Medulla oblongata (tissue), 1 donor: ENCODE measurements at regions not wholly inside any gene's neighbourhood (a gene's known extent, or its start where the extent isn't known, plus 50 kb on each side); places are given as distances from the start of the nearest gene placed in this dataset.
"Not testable (repeated sequence)": the region's sequence is repeated elsewhere in the genome, so short reads cannot be mapped to it uniquely, and the experiment has no call there.

Source experiments
- DNase-seq: peaks from one replicate; pipeline ENCODE4 v3.0.0-alpha.2; 2015; ENCODE audit errors: extremely low spot score

- DNase-seq: no peak
These were observed 260.8 kb upstream of the HDAC4 start for GRCh38 chr2:239661334-239662312.

- peak; percentile 25 for DNase-seq
These were observed 259.8 kb upstream of the HDAC4 start for GRCh38 chr2:239660390-239661230.

GRCh38 chr2:239657992-239658391, 257.2 kb upstream of the HDAC4 start:
- no peak for DNase-seq

GRCh38 chr2:239657236-239657635, 256.4 kb upstream of the HDAC4 start:
- DNase-seq: no peak

GRCh38 chr2:239654266-239654665, 253.4 kb upstream of the HDAC4 start:
- no peak for DNase-seq

- DNase-seq: no peak
These were observed 251.0 kb upstream of the HDAC4 start for GRCh38 chr2:239651859-239652258.

- DNase-seq: no peak
These were observed 249.9 kb upstream of the HDAC4 start for GRCh38 chr2:239650674-239651073.

GRCh38 chr2:239649309-239649708, 248.5 kb upstream of the HDAC4 start:
- DNase-seq: no peak

- DNase-seq: no peak
These were observed 247.8 kb upstream of the HDAC4 start for GRCh38 chr2:239648607-239649006.

GRCh38 chr2:239647052-239647819, 246.4 kb upstream of the HDAC4 start:
- no peak for DNase-seq

GRCh38 chr2:239646184-239646583, 245.4 kb upstream of the HDAC4 start:
- no peak for DNase-seq

GRCh38 chr2:239644594-239644993, 243.8 kb upstream of the HDAC4 start:
- DNase-seq: not testable (repeated sequence)

GRCh38 chr2:239644011-239644410, 243.2 kb upstream of the HDAC4 start:
- no peak for DNase-seq

GRCh38 chr2:239642406-239643004, 241.7 kb upstream of the HDAC4 start:
- no peak for DNase-seq

GRCh38 chr2:239641904-239642303, 241.1 kb upstream of the HDAC4 start:
- DNase-seq: not testable (repeated sequence)

- no peak for DNase-seq
These were observed 240.1 kb upstream of the HDAC4 start for GRCh38 chr2:239640676-239641578.

- DNase-seq: no peak
These were observed 239.4 kb upstream of the HDAC4 start for GRCh38 chr2:239640210-239640609.

GRCh38 chr2:239639421-239640185, 238.8 kb upstream of the HDAC4 start:
- no peak for DNase-seq

- no peak for DNase-seq
These were observed 237.6 kb upstream of the HDAC4 start for GRCh38 chr2:239638376-239638775.

GRCh38 chr2:239636808-239637207, 236.0 kb upstream of the HDAC4 start:
- no peak for DNase-seq
